GM12892 (cell line): ENCODE measurements at regions not wholly inside any gene's neighbourhood (a gene's known extent, or its start where the extent isn't known, plus 50 kb on each side); places are given as distances from the start of the nearest gene placed in this dataset.

Source experiments
- DNase-seq: peaks from one replicate; pipeline ENCODE4 v3.0.0; 2011; ENCODE audit not compliant: insufficient read length
- FAIRE-seq: peaks from 2 replicates; lab custom pipeline; 2011; peaks lifted over from hg19 to GRCh38; lab: Jason Lieb, UNC
- POLR2A ChIP-seq: IDR thresholded peaks from 2 replicates; pipeline ENCODE4 v1.6.1; 2011; ENCODE audit warnings: low read depth, low read length, control low read depth
- POLR2AphosphoS5 ChIP-seq: IDR thresholded peaks from 2 replicates; pipeline ENCODE4 v1.6.1; 2011; ENCODE audit warnings: low read depth, low read length, control low read depth
- TAF1 ChIP-seq: IDR thresholded peaks from 2 replicates; pipeline ENCODE4 v1.6.1; 2011; ENCODE audit warnings: low read depth, mild to moderate bottlenecking, control low read depth, low read length, borderline replicate concordance

DNA sequence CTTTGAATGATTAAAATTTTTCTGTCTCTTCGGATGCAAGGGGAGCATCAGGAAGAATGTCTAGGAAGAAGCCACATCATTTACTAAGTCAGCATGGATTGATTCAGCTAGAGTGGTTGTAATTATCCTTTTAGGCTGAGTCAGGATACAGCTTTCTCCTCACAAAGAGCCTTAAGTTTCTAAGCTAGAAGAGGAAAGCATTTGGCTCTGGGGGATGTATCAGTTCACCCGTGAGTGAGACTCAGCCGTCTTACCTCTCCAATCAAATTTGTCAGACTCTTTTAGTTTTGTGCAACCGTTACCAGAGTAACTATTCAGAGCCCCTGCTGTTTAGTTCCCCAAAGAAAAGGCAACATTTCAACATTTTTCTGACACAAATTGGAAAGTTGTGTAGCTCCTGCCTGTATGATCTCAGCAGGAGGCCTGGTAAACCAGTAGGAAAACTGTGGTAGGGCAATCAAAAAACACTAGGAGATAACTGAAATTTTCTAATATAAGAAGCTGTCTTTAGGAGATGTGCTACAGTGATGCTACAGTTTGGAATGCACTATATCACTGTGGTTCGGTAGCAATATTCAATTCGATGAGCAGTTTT, 432.4 kb upstream of the LUZP2 start:
- no peak for TF ChIP-seq POLR2AphosphoS5
- no peak for TF ChIP-seq POLR2A
- no peak for TF ChIP-seq TAF1
- DNase-seq (no peak), FAIRE-seq (no peak)

GRCh38 chr11:24068197-24068596, 428.7 kb upstream of the LUZP2 start:
- DNase-seq (no peak), FAIRE-seq (no peak)
- TF ChIP-seq TAF1 (no peak), POLR2A (no peak), POLR2AphosphoS5 (no peak)

DNA sequence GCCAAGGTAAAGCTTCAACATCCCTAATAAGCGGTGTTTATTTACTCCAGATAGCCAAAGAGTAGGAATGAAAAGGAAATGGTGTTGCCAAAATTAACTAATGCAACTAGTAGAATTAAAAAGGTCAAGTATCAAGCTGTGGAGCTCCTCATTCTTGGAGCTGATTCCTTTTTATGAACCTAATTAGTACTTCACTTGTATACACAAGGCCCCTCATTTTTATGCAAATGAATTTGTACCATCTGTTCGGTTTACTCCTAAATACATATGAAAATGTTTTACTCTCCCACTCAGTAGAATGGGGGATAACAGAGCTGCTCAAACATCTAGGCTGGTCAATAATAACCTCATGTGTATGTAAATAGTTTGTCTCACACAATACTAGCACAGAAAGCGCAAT, 426.4 kb upstream of the LUZP2 start:
- no peak for TF ChIP-seq POLR2AphosphoS5
- no peak for TF ChIP-seq TAF1
- no peak for TF ChIP-seq POLR2A
- FAIRE-seq (no peak), DNase-seq (no peak)

DNA sequence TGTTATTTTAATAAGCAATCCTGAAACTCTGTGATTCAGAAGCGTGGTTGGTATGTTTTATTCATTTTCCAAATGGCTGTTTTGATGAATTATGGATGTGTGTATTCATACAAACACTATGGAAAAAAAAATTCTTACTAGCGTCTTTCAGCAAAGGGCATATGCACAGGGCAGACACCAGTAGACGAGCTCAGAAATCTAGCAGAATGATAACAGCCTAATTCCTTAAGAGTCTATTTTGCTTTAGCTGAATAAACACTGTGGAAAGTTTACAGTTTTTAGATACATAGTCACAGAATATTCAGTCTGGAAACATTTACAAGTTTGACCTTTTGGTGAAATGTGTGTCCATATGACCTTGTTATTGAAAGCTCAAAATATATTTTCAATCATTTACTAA, 418.8 kb upstream of the LUZP2 start:
- TF ChIP-seq POLR2A (no peak), TAF1 (no peak), POLR2AphosphoS5 (no peak)
- DNase-seq (no peak), FAIRE-seq (no peak)

DNA sequence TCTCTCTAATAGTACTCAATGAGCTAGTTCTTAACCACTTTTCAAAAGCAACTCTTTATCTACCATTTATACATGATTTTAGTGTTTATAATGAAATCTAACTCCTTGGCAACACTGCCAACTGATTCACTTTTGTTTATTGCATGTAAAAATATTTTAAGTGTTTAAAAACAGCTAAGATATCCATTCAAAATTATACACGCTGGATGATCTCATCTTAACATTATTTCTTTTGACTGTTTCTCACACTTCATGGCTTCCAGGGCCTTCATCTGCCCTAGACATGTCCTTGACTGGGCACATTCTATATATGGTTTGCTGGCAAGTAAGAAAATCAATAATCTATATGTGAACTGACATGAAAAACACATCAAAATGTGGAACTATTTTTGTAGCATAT, 414.6 kb upstream of the LUZP2 start:
- DNase-seq (no peak), FAIRE-seq (no peak)
- TF ChIP-seq POLR2A (no peak), POLR2AphosphoS5 (no peak), TAF1 (no peak)

DNA sequence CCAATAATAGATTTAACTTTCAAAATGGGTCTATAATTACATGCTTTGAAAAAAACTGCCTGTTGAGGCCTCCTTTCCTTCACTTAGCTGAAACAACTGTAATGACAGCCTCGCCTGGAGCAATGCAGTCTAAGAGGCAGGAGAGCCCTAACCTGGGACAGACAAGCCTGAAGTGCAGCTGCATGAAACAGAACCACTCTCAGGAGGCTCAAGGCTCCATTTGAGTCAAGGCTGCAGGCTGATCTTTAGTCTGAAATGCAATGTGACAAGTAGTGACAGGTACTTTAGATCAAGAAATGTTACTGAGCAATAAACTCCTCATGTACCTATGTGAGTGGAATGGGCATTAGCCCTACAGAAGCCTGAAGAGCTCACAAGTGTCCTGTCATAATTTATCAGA, 414.0 kb upstream of the LUZP2 start:
- FAIRE-seq, result no peak
- TF ChIP-seq POLR2A, result no peak
- TF ChIP-seq TAF1, result no peak
- TF ChIP-seq POLR2AphosphoS5, result no peak

DNA sequence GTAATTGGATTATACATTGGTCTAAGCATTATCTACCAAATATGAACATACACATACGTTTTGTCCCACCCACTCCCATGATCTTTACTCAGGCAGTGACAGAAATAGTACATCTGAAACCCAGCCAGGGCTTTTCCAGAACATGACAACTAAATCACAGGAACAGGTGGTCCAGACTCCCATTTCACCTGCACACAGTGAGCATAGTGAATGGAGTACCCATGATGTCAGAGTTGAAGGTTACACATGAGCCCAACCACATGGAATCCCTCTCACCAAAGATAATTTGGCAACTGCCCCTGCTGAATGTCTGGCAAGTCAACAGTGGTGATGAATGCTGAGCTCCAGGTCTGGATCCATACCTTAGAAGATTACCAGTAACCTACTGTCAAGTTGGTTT, 411.9 kb upstream of the LUZP2 start:
- FAIRE-seq (no peak), DNase-seq (no peak)
- no peak for TF ChIP-seq POLR2A
- no peak for TF ChIP-seq TAF1
- no peak for TF ChIP-seq POLR2AphosphoS5

More for the DNA sequence above, 414.0 kb upstream of the LUZP2 start:
- DNase-seq, result no peak

DNA sequence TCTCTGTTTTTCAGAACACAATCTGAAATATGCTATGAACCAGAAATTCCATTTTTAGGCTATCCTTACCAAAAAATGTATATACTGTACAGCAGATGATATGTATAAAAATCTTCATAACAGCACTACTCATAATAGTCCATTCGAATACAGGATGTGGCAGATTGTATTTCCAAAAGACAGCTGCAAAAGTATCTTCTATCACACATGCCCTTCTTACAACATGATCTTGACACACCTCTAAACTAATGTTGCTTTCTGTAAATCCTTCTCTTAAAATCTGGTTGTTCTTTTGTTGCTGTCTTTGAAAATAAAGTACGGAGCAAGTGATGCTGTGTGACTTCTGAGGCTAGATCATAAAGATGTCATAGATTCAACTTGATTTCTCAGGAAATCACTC, 409.9 kb upstream of the LUZP2 start:
- no peak for TF ChIP-seq TAF1
- no peak for TF ChIP-seq POLR2A
- TF ChIP-seq POLR2AphosphoS5, result no peak
- FAIRE-seq (no peak), DNase-seq (no peak)

GRCh38 chr11:24091594-24091993, 405.3 kb upstream of the LUZP2 start:
- DNase-seq, result no peak
- no peak for FAIRE-seq
- no peak for TF ChIP-seq POLR2A
- TF ChIP-seq POLR2AphosphoS5, result no peak

GRCh38 chr11:24093375-24093774, 403.5 kb upstream of the LUZP2 start:
- DNase-seq, result no peak

DNA sequence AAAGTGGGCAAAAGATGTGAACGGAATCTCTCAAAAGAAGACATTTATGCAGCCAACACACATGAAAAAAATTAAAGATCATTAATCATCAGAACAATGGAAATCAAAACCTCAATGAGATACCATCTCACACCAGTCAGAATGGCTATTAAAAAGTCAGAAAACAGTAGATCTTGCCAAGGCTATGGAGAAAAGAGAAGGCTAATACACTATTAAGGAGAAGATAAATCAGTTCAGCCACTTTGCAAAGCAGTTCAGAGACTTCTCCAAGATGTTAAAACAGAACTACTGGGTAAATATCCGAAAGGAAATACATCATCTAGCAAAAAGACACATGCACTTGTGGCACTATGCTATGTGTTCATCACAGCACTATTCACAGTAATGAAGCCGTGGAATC, 388.2 kb upstream of the LUZP2 start:
- TF ChIP-seq TAF1 (no peak), POLR2A (no peak), POLR2AphosphoS5 (no peak)
- DNase-seq (no peak), FAIRE-seq (no peak)

More at GRCh38 chr11:24093375-24093774, 403.5 kb upstream of the LUZP2 start:
- FAIRE-seq, result no peak
- TF ChIP-seq POLR2AphosphoS5, result no peak
- no peak for TF ChIP-seq TAF1
- no peak for TF ChIP-seq POLR2A

- no peak for FAIRE-seq
- DNase-seq, result no peak
- no peak for TF ChIP-seq TAF1
- TF ChIP-seq POLR2AphosphoS5, result no peak
- TF ChIP-seq POLR2A, result no peak
These were observed 374.6 kb upstream of the LUZP2 start for GRCh38 chr11:24122291-24122690.

DNA sequence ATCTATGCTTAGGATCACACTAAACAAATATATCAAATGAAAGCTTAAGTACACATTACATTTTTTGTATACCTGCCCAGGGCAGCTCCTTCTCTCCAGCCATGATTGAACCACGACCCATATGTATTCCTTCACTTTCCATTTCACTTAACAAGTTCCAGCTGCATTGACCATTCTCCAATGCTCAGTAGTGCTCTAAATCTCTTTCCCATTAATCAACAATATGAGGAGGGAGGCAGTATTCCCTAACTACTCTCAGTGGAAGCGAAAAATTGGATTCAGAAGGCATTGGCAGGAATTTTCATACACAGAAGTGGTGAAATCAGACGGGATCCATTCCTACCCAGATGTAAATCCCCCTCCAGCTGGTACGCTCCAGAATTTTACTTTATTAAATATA, 372.0 kb upstream of the LUZP2 start:
- FAIRE-seq (no peak), DNase-seq (no peak)
- TF ChIP-seq POLR2AphosphoS5 (no peak), POLR2A (no peak), TAF1 (no peak)
